PFSK-1 (cell line): ENCODE measurements at regions not wholly inside any gene's neighbourhood (a gene's known extent, or its start where the extent isn't known, plus 50 kb on each side); places are given as distances from the start of the nearest gene placed in this dataset.

Source experiments
- FOXP2 ChIP-seq: optimal IDR thresholded peaks from 2 replicates; pipeline ENCODE3; 2011; ENCODE audit warnings: borderline replicate concordance, control low read depth, inconsistent platforms; ENCODE audit not compliant: insufficient read depth; ENCODE audit errors: extremely low read length, extremely low read depth
- POLR2AphosphoS5 ChIP-seq: IDR thresholded peaks from 2 replicates; pipeline ENCODE4 v1.6.1; 2012; ENCODE audit warnings: low read depth, mild to moderate bottlenecking, control low read depth, low read length, moderate library complexity
- REST ChIP-seq, 2 experiments: IDR thresholded peaks; 2 replicates each; pipeline versions ENCODE4 v1.6.1 to v1.8.0; 2011 to 2012; ENCODE audit warnings: low read depth in 2 of 2, low read length in 2 of 2, control low read depth in 1 of 2, inconsistent platforms in 1 of 2, mild to moderate bottlenecking in 1 of 2, moderate library complexity in 1 of 2; ENCODE audit not compliant: insufficient read depth in 1 of 2
- SIN3A ChIP-seq: IDR thresholded peaks from 2 replicates; pipeline ENCODE4 v1.6.1; 2012; ENCODE audit warnings: mild to moderate bottlenecking, low read length, moderate library complexity, borderline replicate concordance; ENCODE audit not compliant: insufficient read depth
- TAF1 ChIP-seq: IDR thresholded peaks from 2 replicates; pipeline ENCODE4 v1.6.1; 2012; ENCODE audit warnings: low read length, control low read depth, borderline replicate concordance; ENCODE audit not compliant: insufficient read depth

GRCh38 chr5:164132358-164132757 is 626.9 kb downstream of the MAT2B start:
- no peak for TF ChIP-seq POLR2AphosphoS5
- TF ChIP-seq FOXP2: no peak
- no peak for TF ChIP-seq TAF1

GRCh38 chr5:164137095-164137494 is 631.7 kb downstream of the MAT2B start:
- TF ChIP-seq SIN3A (no peak), TAF1 (no peak), FOXP2 (no peak), POLR2AphosphoS5 (no peak), REST (IDR thresholded peaks at IDR 0.05; ENCODE audit: insufficient read depth in 1 of 2, low read depth in 2 of 2, low read length in 2 of 2) (no peak)

GRCh38 chr5:164139423-164139822 is 634.0 kb downstream of the MAT2B start:
- no peak for TF ChIP-seq POLR2AphosphoS5

GRCh38 chr5:164145458-164145857 is 640.0 kb downstream of the MAT2B start:
- TF ChIP-seq SIN3A (no peak), TAF1 (no peak), REST (IDR thresholded peaks at IDR 0.05; ENCODE audit: insufficient read depth in 1 of 2, low read depth in 2 of 2, low read length in 2 of 2) (no peak), POLR2AphosphoS5 (no peak), FOXP2 (no peak)

GRCh38 chr5:164146223-164146622 is 640.8 kb downstream of the MAT2B start:
- no peak for TF ChIP-seq SIN3A
- no peak for TF ChIP-seq TAF1
- TF ChIP-seq POLR2AphosphoS5: no peak
- no peak for TF ChIP-seq REST (IDR thresholded peaks at IDR 0.05; ENCODE audit: insufficient read depth in 1 of 2, low read depth in 2 of 2, low read length in 2 of 2)
- no peak for TF ChIP-seq FOXP2

- TF ChIP-seq SIN3A: no peak
- no peak for TF ChIP-seq POLR2AphosphoS5
- no peak for TF ChIP-seq FOXP2
- TF ChIP-seq REST (IDR thresholded peaks at IDR 0.05; ENCODE audit: insufficient read depth in 1 of 2, low read depth in 2 of 2, low read length in 2 of 2): no peak
These were observed 642.9 kb downstream of the MAT2B start for GRCh38 chr5:164148292-164148691.
